Body of pancreas (tissue), 4 donors: ENCODE measurements at regions not wholly inside any gene's neighbourhood (a gene's known extent, or its start where the extent isn't known, plus 50 kb on each side); places are given as distances from the start of the nearest gene placed in this dataset.
A peak's percentile ranks its signal among the peaks of the same experiment; 100 is the strongest.

Experiments
- ATAC-seq: fragments of 150-250 bp; one replicate; pipeline ENCODE4 v1.9.1; 2016
- DNase-seq, 4 donors: peaks; one replicate each; pipeline ENCODE4 v3.0.0-alpha.2; 2019
- H3K27ac ChIP-seq, 4 donors: fragments of 200-600 bp; sonication (generic); 1 replicate in 3 of 4; 2 replicates in 1 of 4; pipeline versions ENCODE4 v1.5.1 to v1.6.1; 2016 to 2019; ENCODE audit warnings: mild to moderate bottlenecking in 1 of 4, mixed read lengths in 1 of 4, moderate library complexity in 1 of 4
- H3K27me3 ChIP-seq, 2 donors: fragments of 200-600 bp; sonication (generic); one replicate each; pipeline ENCODE4 v1.6.0; 2016; ENCODE audit warnings: mild to moderate bottlenecking in 1 of 2
- H3K36me3 ChIP-seq, 2 donors: fragments of 200-600 bp; sonication (generic); replicated peaks in 1 of 2; 2 replicates each; pipeline ENCODE4 v1.5.1; 2016; ENCODE audit warnings: low read depth in 2 of 2; ENCODE audit not compliant: insufficient read depth in 1 of 2
- H3K4me1 ChIP-seq: fragments of 200-600 bp; sonication (generic); one replicate; pipeline ENCODE4 v1.6.0; 2016
- H3K4me3 ChIP-seq, 2 donors: fragments of 200-600 bp; sonication (generic); 1 replicate in 1 of 2; 2 replicates in 1 of 2; pipeline ENCODE4 v1.5.1; 2016 to 2019
- H3K9me3 ChIP-seq, 3 donors: fragments of 200-600 bp; sonication (generic); 1 replicate in 2 of 3; 2 replicates in 1 of 3; pipeline ENCODE4 v1.5.1; 2016
- CTCF ChIP-seq, 7 experiments: fragments of 450-650 bp in 4 of 7; fragments of 200-600 bp in 3 of 7; sonication (generic) in 3 of 7; IDR thresholded peaks; one replicate each; pipeline ENCODE4 v1.5.1; 2016 to 2019; ENCODE audit warnings: antibody characterized with exemption in 7 of 7
- POLR2A ChIP-seq, 3 donors: fragments of 450-650 bp; IDR thresholded peaks; one replicate each; pipeline ENCODE4 v1.6.1; 2016; ENCODE audit warnings: antibody characterized with exemption in 3 of 3, mild to moderate bottlenecking in 2 of 3
- WGBS, 2 donors: methylation state at CpG; one replicate each; pipeline ENCODE4 v1.1.5; 2017; 5-methylcytosine and 5-hydroxymethylcytosine counted together
- intact Hi-C: fragments of 100-400 bp; cut with DNase I; formaldehyde crosslinking; loops from one replicate; pipeline ENCODE4 v1.15.1; 2023

GRCh38 chr11:69984457-69985261 is 93.5 kb upstream of the ANO1 start:
- H3K4me3 ChIP-seq, result no peak overlapping the region
- TF ChIP-seq CTCF (IDR thresholded peaks at IDR 0.05) (no peak), POLR2A (IDR thresholded peaks at IDR 0.05) (no peak)
- H3K4me1 ChIP-seq, result peaks cover 9% of the 10 kb centered on the region
- no peak for ATAC-seq
- no peaks in the 10 kb centered on the region for H3K27me3 ChIP-seq
- DNase-seq, result no peak
- H3K9me3 ChIP-seq, result no peaks in the 10 kb centered on the region
- no peaks in the 10 kb centered on the region for H3K36me3 ChIP-seq
- intact Hi-C loops, result no loop called here
- no peak overlapping the region for H3K27ac ChIP-seq
- WGBS, 2 donors, result 11 to 28% methylated on average over 10 to 23 of the region's 24 CpGs

DNA sequence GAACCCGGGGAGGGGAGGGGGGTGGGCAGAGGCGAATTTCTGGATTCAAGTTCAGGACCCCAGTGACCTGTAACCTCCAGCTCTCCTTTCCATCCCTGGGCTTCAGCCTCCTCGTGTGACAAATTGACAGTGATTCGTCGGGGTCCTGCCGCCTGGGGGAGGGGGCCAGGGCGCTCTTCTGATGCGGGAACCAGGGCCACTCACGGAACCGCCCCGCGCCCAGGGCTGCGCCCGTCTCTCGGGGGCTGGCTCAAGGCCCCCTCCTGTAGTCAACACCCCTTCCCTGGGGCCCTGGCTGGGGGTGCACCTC is 92.8 kb upstream of the ANO1 start:
- no peak for DNase-seq
- no peaks in the 10 kb centered on the region for H3K36me3 ChIP-seq
- H3K9me3 ChIP-seq, result no peaks in the 10 kb centered on the region
- peaks cover 9% of the 10 kb centered on the region for H3K4me1 ChIP-seq
- no peak overlapping the region for H3K4me3 ChIP-seq
- intact Hi-C loops, result no loop called here
- no peaks in the 10 kb centered on the region for H3K27me3 ChIP-seq
- H3K27ac ChIP-seq, result no peak overlapping the region
- no peak for TF ChIP-seq CTCF (IDR thresholded peaks at IDR 0.05)
- no peak for TF ChIP-seq POLR2A (IDR thresholded peaks at IDR 0.05)
- ATAC-seq, result no peak
- WGBS, 2 donors, result 1 to 4% methylated on average over 11 to 12 of the region's 15 CpGs

DNA sequence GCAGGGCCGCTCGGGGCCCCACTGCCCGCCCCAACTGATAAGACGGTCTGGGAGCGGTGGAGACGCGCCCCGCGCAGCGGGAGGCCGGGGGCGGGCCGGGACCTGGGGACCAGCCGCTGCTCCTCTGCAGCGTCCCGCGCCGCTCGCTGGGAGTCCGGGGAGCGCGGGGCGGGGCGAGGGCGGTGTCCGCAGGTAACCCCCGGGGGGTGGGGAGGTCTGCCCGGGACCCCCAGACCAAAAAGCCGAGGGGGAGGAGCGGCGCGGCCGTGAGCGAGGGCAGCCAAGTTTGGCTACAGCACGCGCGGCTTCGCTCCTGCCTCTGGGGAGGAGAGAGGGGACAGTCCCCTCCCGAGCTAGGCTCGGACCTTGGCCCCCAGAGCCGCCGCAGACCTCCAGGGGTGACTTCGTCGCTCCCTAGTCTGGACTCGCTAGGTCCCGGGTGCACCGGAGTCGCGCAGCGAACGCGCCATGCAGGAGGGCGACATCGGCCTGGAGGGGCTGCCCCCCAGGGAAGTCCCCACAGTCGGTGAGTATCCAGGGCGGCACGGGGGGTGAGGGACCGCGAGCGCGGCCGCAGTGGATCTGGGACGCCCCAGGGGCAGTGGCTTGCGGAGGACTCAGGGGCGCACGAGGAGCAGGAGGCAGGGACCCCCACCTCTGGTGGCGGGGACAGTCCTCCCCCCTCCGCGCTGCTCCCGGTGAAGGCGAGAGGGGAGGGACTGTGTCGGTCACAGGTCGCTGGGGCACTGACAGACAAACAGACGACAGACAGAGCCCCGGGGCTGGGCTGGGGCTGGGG is 92.3 kb upstream of the ANO1 start:
- intact Hi-C loops, result no loop called here
- no peaks in the 10 kb centered on the region for H3K27me3 ChIP-seq
- H3K4me3 ChIP-seq, result no peak overlapping the region
- DNase-seq (peak in 1 of 4 donors; percentile 15), ATAC-seq (no peak)
- WGBS, 2 donors, result 0 to 3% methylated on average over 3 to 64 of the region's 75 CpGs
- H3K4me1 ChIP-seq, result peaks cover 9% of the 10 kb centered on the region
- H3K36me3 ChIP-seq, result no peaks in the 10 kb centered on the region
- no peak overlapping the region for H3K27ac ChIP-seq
- no peaks in the 10 kb centered on the region for H3K9me3 ChIP-seq
- TF ChIP-seq POLR2A (IDR thresholded peaks at IDR 0.05) (no peak), CTCF (IDR thresholded peaks at IDR 0.05) (no peak)

DNA sequence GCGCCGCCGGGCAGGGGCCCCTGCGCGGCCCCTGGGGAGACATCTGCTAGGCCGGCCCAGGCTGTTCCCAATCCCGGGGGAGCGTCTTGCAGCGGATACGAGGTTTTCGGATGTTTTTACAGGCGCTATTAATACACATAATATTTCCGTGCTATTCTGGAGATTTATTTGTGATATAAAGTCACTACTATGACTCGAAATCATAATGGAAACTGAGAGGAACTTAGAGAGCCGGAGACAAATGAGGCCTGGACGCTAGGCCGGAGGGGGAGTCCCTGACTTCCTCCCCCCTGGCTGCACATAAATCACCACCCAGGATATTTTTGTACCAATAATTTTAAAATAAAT is 91.7 kb upstream of the ANO1 start:
- Histone ChIP-seq H3K27me3 (no peaks in the 10 kb centered on the region), H3K4me1 (peaks cover 9% of the 10 kb centered on the region), H3K9me3 (no peaks in the 10 kb centered on the region), H3K27ac (no peak overlapping the region), H3K4me3 (no peak overlapping the region), H3K36me3 (no peaks in the 10 kb centered on the region)
- DNase-seq (no peak), ATAC-seq (no peak)
- TF ChIP-seq CTCF (IDR thresholded peaks at IDR 0.05) (no peak), POLR2A (IDR thresholded peaks at IDR 0.05) (no peak)
- intact Hi-C loops, result no loop called here
- WGBS, 2 donors, result 22 to 30% methylated on average over 17 of the region's 17 CpGs
